ENCODE measurements at regions not wholly inside any gene's neighbourhood (a gene's known extent, or its start where the extent isn't known, plus 50 kb on each side); places are given as distances from the start of the nearest gene placed in this dataset.

DNA sequence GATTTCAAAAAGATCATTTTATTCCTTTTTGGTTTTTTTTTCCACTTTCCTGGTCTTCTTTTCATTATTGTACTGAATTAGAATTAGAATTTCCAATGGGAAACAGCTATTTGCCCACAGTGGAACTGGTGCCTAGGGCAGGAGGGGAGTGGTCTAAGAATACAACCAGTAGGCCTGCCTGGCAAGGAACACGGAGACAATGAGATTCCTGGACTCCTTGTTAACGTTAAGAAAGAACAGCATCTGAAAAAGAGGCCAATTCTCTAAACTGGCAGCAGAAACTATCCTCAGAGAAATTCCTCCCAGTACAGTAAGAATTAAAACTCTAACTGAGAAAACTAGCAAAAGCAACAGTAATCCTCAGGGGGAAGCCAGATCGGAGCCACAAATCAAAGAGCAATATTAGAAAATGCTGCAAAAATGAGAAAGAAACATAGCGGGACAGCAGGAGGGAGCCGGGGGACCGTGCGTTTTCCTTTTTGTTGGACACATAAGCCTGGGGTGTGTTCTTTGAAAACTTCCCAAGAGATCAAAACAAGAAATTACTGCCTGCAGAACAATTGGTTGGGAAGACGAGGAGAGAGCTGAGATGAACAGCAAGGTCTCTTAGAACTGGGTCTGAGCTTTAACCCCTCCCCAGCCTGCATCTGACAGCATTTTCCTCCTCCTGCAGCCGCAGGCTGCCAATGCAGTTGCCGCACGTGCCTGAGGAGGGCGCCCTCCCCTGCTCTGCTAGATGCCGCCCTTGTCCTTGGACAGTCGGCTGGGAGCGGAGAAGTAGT lies 776.0 kb downstream of the TSN start:
- TF ChIP-seq CTCF (IDR thresholded peaks at IDR 0.05) = no peak
- TF ChIP-seq EZH2 (IDR thresholded peaks at IDR 0.05; ENCODE audit: borderline replicate concordance, insufficient read depth, low read depth, low read length, poor library complexity, severe bottlenecking) = no peak
